H9 (cell line): ENCODE measurements at regions not wholly inside any gene's neighbourhood (a gene's known extent, or its start where the extent isn't known, plus 50 kb on each side); places are given as distances from the start of the nearest gene placed in this dataset.

ENCODE experiments used
- DNase-seq: peaks from one replicate; pipeline ENCODE4 v3.0.0-alpha.2; 2017
- H2AFZ ChIP-seq: one replicate; pipeline ENCODE4 v1.6.1; 2013; ENCODE audit warnings: mild to moderate bottlenecking, low read length, control low read depth, moderate library complexity
- H2AK5ac ChIP-seq: 2 replicates; pipeline ENCODE4 v1.6.1; 2013; ENCODE audit warnings: low read length, control low read depth, mixed read lengths; ENCODE audit not compliant: insufficient read length
- H2BK120ac ChIP-seq: one replicate; pipeline ENCODE4 v1.6.1; 2013; ENCODE audit warnings: low read depth, mild to moderate bottlenecking, low read length, control low read depth, inconsistent platforms; ENCODE audit not compliant: poor library complexity, severe bottlenecking
- H2BK12ac ChIP-seq: 2 replicates; pipeline ENCODE4 v1.6.1; 2013; ENCODE audit warnings: low read length, control low read depth, mixed read lengths, low read depth; ENCODE audit not compliant: insufficient read length
- H2BK15ac ChIP-seq: 2 replicates; pipeline ENCODE4 v1.6.1; 2013; ENCODE audit warnings: low read depth, low read length, control low read depth
- H2BK20ac ChIP-seq: one replicate; pipeline ENCODE4 v1.6.1; 2013; ENCODE audit warnings: low read depth, mild to moderate bottlenecking, low read length, control low read depth, inconsistent platforms; ENCODE audit not compliant: poor library complexity, severe bottlenecking
- H2BK5ac ChIP-seq: 2 replicates; pipeline ENCODE4 v1.6.1; 2013; ENCODE audit warnings: low read length, control low read depth, mixed read lengths; ENCODE audit not compliant: insufficient read length
- H3K14ac ChIP-seq: 2 replicates; pipeline ENCODE4 v1.6.1; 2013; ENCODE audit warnings: low read length, control low read depth; ENCODE audit not compliant: insufficient read depth
- H3K18ac ChIP-seq: 2 replicates; pipeline ENCODE4 v1.6.1; 2013; ENCODE audit warnings: low read depth, mild to moderate bottlenecking, mixed read lengths, low read length, control low read depth; ENCODE audit not compliant: insufficient read length
- H3K23ac ChIP-seq: 2 replicates; pipeline ENCODE4 v1.6.1; 2013; ENCODE audit warnings: low read length, control low read depth, mixed read lengths, low read depth; ENCODE audit not compliant: insufficient read length
- H3K23me2 ChIP-seq: 2 replicates; pipeline ENCODE4 v1.6.1; 2013; ENCODE audit warnings: low read depth, mild to moderate bottlenecking, mixed read lengths, low read length, control low read depth; ENCODE audit not compliant: insufficient read length, poor library complexity, severe bottlenecking
- H3K27ac ChIP-seq: 2 replicates; pipeline ENCODE4 v1.5.1; 2013; ENCODE audit warnings: low read length, control low read depth, mixed read lengths, low read depth; ENCODE audit not compliant: insufficient read length
- H3K27me3 ChIP-seq: 2 replicates; pipeline ENCODE4 v1.6.1; 2013; ENCODE audit warnings: low read length, control low read depth, inconsistent platforms; ENCODE audit not compliant: insufficient read depth
- H3K4ac ChIP-seq: 2 replicates; pipeline ENCODE4 v1.6.1; 2013; ENCODE audit warnings: low read depth, mild to moderate bottlenecking, control low read depth, inconsistent platforms, low read length, moderate library complexity
- H3K4me1 ChIP-seq: 2 replicates; pipeline ENCODE4 v1.6.1; 2013; ENCODE audit warnings: low read length, control low read depth, inconsistent platforms; ENCODE audit not compliant: insufficient read depth
- H3K4me2 ChIP-seq: 2 replicates; pipeline ENCODE4 v1.6.1; 2013; ENCODE audit warnings: low read length, control low read depth, mixed read lengths; ENCODE audit not compliant: insufficient read length, insufficient read depth
- H3K56ac ChIP-seq: 2 replicates; pipeline ENCODE4 v1.6.1; 2013; ENCODE audit warnings: low read depth, mild to moderate bottlenecking, mixed read lengths, low read length, control low read depth; ENCODE audit not compliant: insufficient read length
- H3K79me1 ChIP-seq: 2 replicates; pipeline ENCODE4 v1.6.1; 2013; ENCODE audit warnings: low read depth, mild to moderate bottlenecking, moderate library complexity, low read length, control low read depth, inconsistent platforms; ENCODE audit not compliant: insufficient read depth, poor library complexity, severe bottlenecking
- H3K79me2 ChIP-seq: 2 replicates; pipeline ENCODE4 v1.6.1; 2013; ENCODE audit warnings: low read length, control low read depth, inconsistent platforms; ENCODE audit not compliant: insufficient read depth
- H3K9ac ChIP-seq: 2 replicates; pipeline ENCODE4 v1.6.1; 2013; ENCODE audit warnings: low read length, control low read depth, mixed read lengths; ENCODE audit not compliant: insufficient read length; ENCODE audit errors: extremely low read depth
- H3K9me3 ChIP-seq: one replicate; pipeline ENCODE4 v1.6.1; 2013; ENCODE audit warnings: low read depth, low read length, inconsistent platforms; ENCODE audit not compliant: control insufficient read depth
- H3T11ph ChIP-seq: one replicate; pipeline ENCODE4 v1.6.1; 2013; ENCODE audit warnings: mild to moderate bottlenecking, low read length, control low read depth, inconsistent platforms
- H4K20me1 ChIP-seq: one replicate; pipeline ENCODE4 v1.6.1; 2013; ENCODE audit not compliant: control insufficient read depth, insufficient read length, insufficient read depth
- H4K5ac ChIP-seq: 2 replicates; pipeline ENCODE4 v1.6.1; 2013; ENCODE audit warnings: low read depth, mild to moderate bottlenecking, mixed read lengths, low read length, control low read depth; ENCODE audit not compliant: insufficient read length
- H4K8ac ChIP-seq: replicated peaks from 2 replicates; pipeline ENCODE4 v1.6.1; 2013; ENCODE audit warnings: low read length, control low read depth, mixed read lengths, low read depth; ENCODE audit not compliant: insufficient read length
- H4K91ac ChIP-seq: 2 replicates; pipeline ENCODE4 v1.6.1; 2013; ENCODE audit warnings: low read depth, mild to moderate bottlenecking, moderate library complexity, mixed read lengths, low read length, control low read depth; ENCODE audit not compliant: insufficient read length
- H3K27ac Mint-ChIP-seq, 3 experiments: 2 replicates in 2 of 3; 3 replicates in 1 of 3; pipeline ENCODE4 v1.8.0; 2020 to 2021; ENCODE audit warnings: mixed read lengths in 3 of 3, mild to moderate bottlenecking in 1 of 3, moderate library complexity in 1 of 3
- H3K27me3 Mint-ChIP-seq: 2 replicates; pipeline ENCODE4 v1.8.0; 2021; ENCODE audit warnings: low read depth, mild to moderate bottlenecking, moderate library complexity, mixed read lengths
- H3K36me3 Mint-ChIP-seq, 3 experiments: 2 replicates in 2 of 3; 3 replicates in 1 of 3; pipeline ENCODE4 v1.8.0; 2020 to 2021; ENCODE audit warnings: low read depth in 3 of 3, mixed read lengths in 3 of 3; ENCODE audit not compliant: insufficient read depth in 1 of 3
- H3K4me1 Mint-ChIP-seq, 2 experiments: 2 replicates each; pipeline ENCODE4 v1.8.0; 2020; ENCODE audit warnings: mixed read lengths in 2 of 2
- H3K4me3 Mint-ChIP-seq, 2 experiments: 2 replicates in 1 of 2; 3 replicates in 1 of 2; pipeline ENCODE4 v1.8.0; 2020 to 2021; ENCODE audit warnings: mild to moderate bottlenecking in 2 of 2, mixed read lengths in 2 of 2, moderate library complexity in 1 of 2
- H3K9me3 Mint-ChIP-seq, 2 experiments: 2 replicates in 1 of 2; 3 replicates in 1 of 2; pipeline ENCODE4 v1.8.0; 2020; ENCODE audit warnings: mild to moderate bottlenecking in 2 of 2, mixed read lengths in 2 of 2, moderate library complexity in 1 of 2
- CTCF ChIP-seq: fragments of 200-600 bp; sonication (generic); conservative IDR thresholded peaks from 3 replicates; pipeline ENCODE4 v1.8.0; 2021; ENCODE audit warnings: antibody characterized with exemption, mild to moderate bottlenecking
- WGBS: extraction: QIAGEN DNeasy Blood & Tissue Kit; methylation state at CpG from one replicate; pipeline ENCODE4 v1.1.7; 2013; ENCODE audit warnings: missing lambda C conversion rate, low lambda C conversion rate, mixed read lengths; ENCODE audit not compliant: insufficient read length; ENCODE audit errors: extremely low coverage; 5-methylcytosine and 5-hydroxymethylcytosine counted together

GRCh38 chr3:76178412-76178811 is 393.1 kb upstream of the ZNF717 start:
- Histone ChIP-seq H3K4ac (no peak overlapping the region), H2AFZ (no peak overlapping the region), H2BK5ac (no peak overlapping the region), H2AK5ac (no peak overlapping the region), H3K18ac (no peak overlapping the region), H3K23me2 (no peaks in the 10 kb centered on the region), H3T11ph (no peak overlapping the region), H4K91ac (no peak overlapping the region), H2BK12ac (no peak overlapping the region), H3K23ac (no peak overlapping the region), H3K56ac (no peak overlapping the region), H2BK20ac (no peak overlapping the region), H3K4me1 (no peaks in the 10 kb centered on the region), H4K8ac (no peak overlapping the region), H4K20me1 (no peaks in the 10 kb centered on the region), H2BK120ac (no peak overlapping the region), H3K4me2 (no peak overlapping the region), H3K9me3 (no peaks in the 10 kb centered on the region), H3K79me2 (no peaks in the 10 kb centered on the region), H3K79me1 (no peaks in the 10 kb centered on the region), H3K14ac (no peak overlapping the region), H3K9ac (no peak overlapping the region), H3K27ac (no peak overlapping the region), H3K27me3 (no peaks in the 10 kb centered on the region), H2BK15ac (no peak overlapping the region), H4K5ac (no peak overlapping the region)
- Mint-ChIP-seq H3K27me3 (no peaks in the 10 kb centered on the region), H3K27ac (no peak overlapping the region), H3K4me1 (no peaks in the 10 kb centered on the region), H3K4me3 (no peak overlapping the region), H3K36me3 (peaks cover 0 to under 1% (median 0%) of the 10 kb centered on the region in 3 experiments; a peak in 2 of 7 replicates), H3K9me3 (peaks cover 0 to 5% of the 10 kb centered on the region in 2 experiments; a peak in 1 of 5 replicates)
- no CpG with 5 or more reads among the region's 3 CpGs for WGBS
- no peak for DNase-seq
- no peak for TF ChIP-seq CTCF
